Common myeloid progenitor, CD34-positive (primary cell): ENCODE measurements at regions not wholly inside any gene's neighbourhood (a gene's known extent, or its start where the extent isn't known, plus 50 kb on each side); places are given as distances from the start of the nearest gene placed in this dataset.
"Not testable (repeated sequence)": the region's sequence is repeated elsewhere in the genome, so short reads cannot be mapped to it uniquely, and the experiment has no call there.

Experiments
- CTCF ChIA-PET: fragments of 350-600 bp; sonication (Branson Sonifier 250); formaldehyde crosslinking; loops from one replicate; lab custom pipeline; 2021; ENCODE audit warnings: antibody characterized with exemption; lab: Charles Lee
- POLR2A ChIA-PET: fragments of 350-600 bp; sonication (Branson Sonifier 250); formaldehyde crosslinking; loops from one replicate; lab custom pipeline; 2021; ENCODE audit warnings: antibody characterized with exemption; lab: Charles Lee
- DNase-seq, 3 donors: peaks; one replicate each; pipeline versions ENCODE4 v3.0.0 to v3.0.0-alpha.2; 2013
- H3K27ac ChIP-seq, 2 experiments: 1 replicate in 1 of 2; 2 replicates in 1 of 2; pipeline ENCODE4 v1.7.0; 2013; ENCODE audit warnings: inconsistent platforms in 2 of 2, low read length in 2 of 2, mild to moderate bottlenecking in 2 of 2, low read depth in 1 of 2, moderate library complexity in 1 of 2; ENCODE audit not compliant: severe bottlenecking in 2 of 2, insufficient read depth in 1 of 2, poor library complexity in 1 of 2
- H3K27me3 ChIP-seq, 5 experiments: replicated peaks in 2 of 5; 1 replicate in 3 of 5; 2 replicates in 2 of 5; pipeline versions ENCODE4 v1.6.1 to v1.7.0; 2013; ENCODE audit warnings: low read length in 4 of 5, mild to moderate bottlenecking in 2 of 5, moderate library complexity in 2 of 5, inconsistent platforms in 1 of 5; ENCODE audit not compliant: insufficient read depth in 5 of 5, control insufficient read depth in 4 of 5
- H3K36me3 ChIP-seq, 4 experiments: 1 replicate in 2 of 4; 2 replicates in 2 of 4; pipeline versions ENCODE4 v1.6.1 to v1.7.0; 2013; ENCODE audit warnings: low read length in 3 of 4, control low read depth in 1 of 4, mild to moderate bottlenecking in 1 of 4; ENCODE audit not compliant: control insufficient read depth in 4 of 4, insufficient read depth in 4 of 4
- H3K4me1 ChIP-seq, 4 experiments: 1 replicate in 3 of 4; 2 replicates in 1 of 4; pipeline versions ENCODE4 v1.6.1 to v1.7.1; 2013; ENCODE audit warnings: low read length in 3 of 4, mild to moderate bottlenecking in 3 of 4, control low read depth in 1 of 4, inconsistent platforms in 1 of 4, moderate library complexity in 1 of 4; ENCODE audit not compliant: control insufficient read depth in 4 of 4, insufficient read depth in 4 of 4; ENCODE audit errors: control extremely low read depth in 1 of 4
- H3K4me3 ChIP-seq, 7 experiments: 1 replicate in 4 of 7; 2 replicates in 3 of 7; pipeline versions ENCODE4 v1.5.1 to v1.7.0; 2013; ENCODE audit warnings: mild to moderate bottlenecking in 7 of 7, low read length in 6 of 7, moderate library complexity in 6 of 7, inconsistent platforms in 2 of 7, low read depth in 2 of 7, control low read depth in 1 of 7; ENCODE audit not compliant: insufficient read depth in 4 of 7, control insufficient read depth in 1 of 7; ENCODE audit errors: extremely low read depth in 1 of 7
- H3K9me3 ChIP-seq, 5 experiments: 1 replicate in 4 of 5; 2 replicates in 1 of 5; pipeline versions ENCODE4 v1.6.1 to v1.7.1; 2013; ENCODE audit warnings: low read length in 4 of 5, mild to moderate bottlenecking in 2 of 5, inconsistent platforms in 1 of 5, low read depth in 1 of 5, moderate library complexity in 1 of 5; ENCODE audit not compliant: control insufficient read depth in 4 of 5, insufficient read depth in 2 of 5; ENCODE audit errors: control extremely low read depth in 1 of 5
- WGBS: methylation state at CpG from one replicate; pipeline ENCODE4 v1.1.5; 2013; ENCODE audit not compliant: insufficient coverage; 5-methylcytosine and 5-hydroxymethylcytosine counted together

GRCh38 chr9:85469041-85469440 is 272.7 kb downstream of the AGTPBP1 start:
- CTCF ChIA-PET: no interaction called here
- H3K4me3 ChIP-seq: no peak overlapping the region
- POLR2A ChIA-PET: no interaction called here
- no peaks in the 10 kb centered on the region for H3K9me3 ChIP-seq
- DNase-seq: no peak
- WGBS: 93% methylated on average over 8 of the region's 10 CpGs
- H3K36me3 ChIP-seq: no peaks in the 10 kb centered on the region
- H3K27ac ChIP-seq: no peak overlapping the region
- no peaks in the 10 kb centered on the region for H3K4me1 ChIP-seq
- peaks cover 0 to 2% (median 0%) of the 10 kb centered on the region in 5 experiments for H3K27me3 ChIP-seq

- no peak overlapping the region for H3K4me3 ChIP-seq
- H3K27me3 ChIP-seq: peaks cover 0 to 2% (median 0%) of the 10 kb centered on the region in 5 experiments
- no peak for DNase-seq
- no peaks in the 10 kb centered on the region for H3K9me3 ChIP-seq
- no peaks in the 10 kb centered on the region for H3K36me3 ChIP-seq
- 96% methylated on average over 9 of the region's 10 CpGs for WGBS
- H3K27ac ChIP-seq: no peak overlapping the region
- no peaks in the 10 kb centered on the region for H3K4me1 ChIP-seq
- ChIA-PET CTCF (no interaction called here), POLR2A (no interaction called here)
Measured at GRCh38 chr9:85466834-85467233, 274.9 kb downstream of the AGTPBP1 start.

- 100% methylated on average over 2 of the region's 5 CpGs for WGBS
- H3K4me1 ChIP-seq, DNase-seq, H3K4me3 ChIP-seq, CTCF ChIA-PET, H3K9me3 ChIP-seq, H3K36me3 ChIP-seq, H3K27ac ChIP-seq, H3K27me3 ChIP-seq, POLR2A ChIA-PET: not testable (repeated sequence)
Measured at GRCh38 chr9:85458114-85458864, 283.5 kb downstream of the AGTPBP1 start.

DNA sequence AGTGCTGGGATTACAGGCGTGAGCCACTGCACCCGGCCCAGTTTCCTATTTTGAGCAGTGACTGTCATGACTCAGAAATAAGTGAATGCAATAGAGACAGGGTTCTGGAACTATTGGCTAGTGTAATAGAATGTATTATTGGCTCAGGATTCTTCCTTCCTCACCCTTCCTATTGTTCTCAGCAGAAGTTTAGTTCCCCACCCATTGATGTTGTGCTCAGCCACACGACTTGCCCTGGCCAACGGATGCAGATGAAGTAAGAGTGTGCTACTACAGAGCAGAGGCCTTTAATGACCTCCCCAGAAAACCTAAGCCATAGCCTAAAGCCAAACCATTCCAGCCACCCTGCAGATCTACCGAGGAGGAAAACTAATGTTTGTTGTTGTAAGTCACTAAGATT is 287.9 kb downstream of the AGTPBP1 start:
- CTCF ChIA-PET: no interaction called here
- POLR2A ChIA-PET: no interaction called here
- no peaks in the 10 kb centered on the region for H3K36me3 ChIP-seq
- 92% methylated on average over 4 of the region's 5 CpGs for WGBS
- no peaks in the 10 kb centered on the region for H3K27me3 ChIP-seq
- no peaks in the 10 kb centered on the region for H3K4me1 ChIP-seq
- no peak for DNase-seq
- H3K9me3 ChIP-seq: peaks cover 0 to 7% (median 0%) of the 10 kb centered on the region in 5 experiments
- no peak overlapping the region for H3K4me3 ChIP-seq
- no peak overlapping the region for H3K27ac ChIP-seq

DNA sequence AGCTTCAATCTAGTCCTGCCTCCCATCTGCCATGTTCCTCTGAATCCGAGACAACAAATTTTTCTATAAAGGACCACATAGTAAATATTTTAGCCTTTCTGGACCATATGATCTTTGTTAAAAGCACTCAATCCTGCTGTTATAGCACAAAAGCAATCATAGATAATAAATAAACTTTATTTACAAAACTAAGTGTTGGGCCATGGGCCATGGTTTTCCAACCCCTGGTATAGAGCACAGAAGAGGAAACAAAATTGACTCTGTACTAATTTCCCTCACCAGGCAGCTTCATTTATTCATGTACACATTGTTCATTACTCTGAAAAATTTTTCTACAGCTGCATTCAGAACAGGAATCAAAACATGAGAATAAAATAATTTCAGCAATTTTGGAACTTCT is 288.9 kb downstream of the AGTPBP1 start:
- 100% methylated on average over 1 of the region's 1 CpG for WGBS
- ChIA-PET CTCF (no interaction called here), POLR2A (no interaction called here)
- peaks cover 0 to 7% (median 0%) of the 10 kb centered on the region in 5 experiments for H3K9me3 ChIP-seq
- no peaks in the 10 kb centered on the region for H3K36me3 ChIP-seq
- H3K27ac ChIP-seq: no peak overlapping the region
- DNase-seq: no peak
- no peaks in the 10 kb centered on the region for H3K4me1 ChIP-seq
- no peak overlapping the region for H3K4me3 ChIP-seq
- H3K27me3 ChIP-seq: no peaks in the 10 kb centered on the region

DNA sequence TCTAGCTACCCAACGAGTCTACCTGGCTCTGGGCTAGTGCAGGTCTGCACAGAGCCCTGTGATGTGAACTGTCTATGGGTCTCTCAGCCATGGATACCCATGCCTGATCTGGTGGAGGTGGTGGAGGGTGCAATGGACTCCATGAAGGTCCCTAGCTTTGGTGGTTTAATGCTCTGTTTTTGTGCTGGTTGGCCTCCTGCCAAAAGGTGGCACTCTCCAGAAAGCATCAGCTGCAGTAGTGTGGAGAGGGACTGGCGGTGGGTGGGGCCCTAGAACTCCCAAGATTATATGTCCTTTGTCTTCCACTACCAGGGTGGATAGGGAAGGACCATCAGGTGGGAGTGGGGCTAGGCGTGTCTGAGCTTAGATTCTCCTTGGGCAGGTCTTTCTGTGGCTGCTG is 290.1 kb downstream of the AGTPBP1 start:
- Histone ChIP-seq H3K27ac (no peak overlapping the region), H3K36me3 (no peaks in the 10 kb centered on the region), H3K4me1 (no peaks in the 10 kb centered on the region), H3K4me3 (no peak overlapping the region), H3K9me3 (peaks cover 0 to 7% (median 0%) of the 10 kb centered on the region in 5 experiments), H3K27me3 (no peaks in the 10 kb centered on the region)
- CTCF ChIA-PET: no interaction called here
- WGBS: 100% methylated on average over 1 of the region's 3 CpGs
- POLR2A ChIA-PET: no interaction called here
- DNase-seq: no peak

DNA sequence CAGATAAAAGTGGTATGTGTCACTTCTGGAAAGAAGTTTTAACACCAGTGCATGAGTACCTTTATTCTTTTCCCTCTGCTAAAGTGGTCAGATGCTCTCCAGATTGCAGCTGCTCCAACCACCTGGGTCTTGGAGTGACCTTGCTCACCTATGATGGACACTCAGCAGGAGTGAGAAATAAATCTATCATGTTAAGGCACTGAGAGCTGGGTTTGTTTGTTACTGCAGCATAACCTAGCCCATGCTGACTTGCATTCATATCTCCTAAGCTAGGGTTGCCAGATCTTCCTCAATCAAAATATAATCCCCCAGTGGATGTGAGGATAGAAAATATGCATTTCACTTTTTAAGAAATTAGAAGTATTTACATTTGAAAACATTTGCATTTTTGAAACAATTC is 295.9 kb downstream of the AGTPBP1 start:
- DNase-seq: no peak
- POLR2A ChIA-PET: no interaction called here
- Histone ChIP-seq H3K4me1 (no peaks in the 10 kb centered on the region), H3K27ac (no peak overlapping the region), H3K9me3 (peaks cover 0 to 4% (median 0%) of the 10 kb centered on the region in 5 experiments), H3K36me3 (no peaks in the 10 kb centered on the region), H3K27me3 (no peaks in the 10 kb centered on the region), H3K4me3 (no peak overlapping the region)
- CTCF ChIA-PET: no interaction called here
